IPS DF 6.9 (cell line): ENCODE measurements at regions not wholly inside any gene's neighbourhood (a gene's known extent, or its start where the extent isn't known, plus 50 kb on each side); places are given as distances from the start of the nearest gene placed in this dataset.
A peak's percentile ranks its signal among the peaks of the same experiment; 100 is the strongest.

ENCODE experiments used
- DNase-seq: peaks from one replicate; pipeline ENCODE4 v3.0.0-alpha.2; 2013; ENCODE audit warnings: low read depth, low spot score
- H3K27ac ChIP-seq: one replicate; pipeline ENCODE4 v1.5.1; 2013; ENCODE audit warnings: low read length, control low read depth
- H3K27me3 ChIP-seq: 2 replicates; pipeline ENCODE4 v1.6.1; 2013; ENCODE audit warnings: mild to moderate bottlenecking, low read length; ENCODE audit not compliant: control insufficient read depth, insufficient read depth
- H3K36me3 ChIP-seq: 2 replicates; pipeline ENCODE4 v1.6.1; 2013; ENCODE audit warnings: low read length; ENCODE audit not compliant: control insufficient read depth, insufficient read depth
- H3K4me1 ChIP-seq: 2 replicates; pipeline ENCODE4 v1.6.1; 2013; ENCODE audit warnings: low read length; ENCODE audit not compliant: control insufficient read depth, insufficient read depth
- H3K4me3 ChIP-seq: 2 replicates; pipeline ENCODE4 v1.5.1; 2013; ENCODE audit warnings: mild to moderate bottlenecking, low read length
- H3K9me3 ChIP-seq: 2 replicates; pipeline ENCODE4 v1.6.1; 2013; ENCODE audit warnings: low read length, inconsistent platforms; ENCODE audit not compliant: control insufficient read depth, insufficient read depth
- WGBS: extraction: QIAGEN DNeasy Blood & Tissue Kit; methylation state at CpG from one replicate; pipeline ENCODE4 v1.1.7; 2013; ENCODE audit warnings: mixed read lengths, missing lambda C conversion rate; ENCODE audit not compliant: insufficient read length, insufficient coverage; 5-methylcytosine and 5-hydroxymethylcytosine counted together

DNA sequence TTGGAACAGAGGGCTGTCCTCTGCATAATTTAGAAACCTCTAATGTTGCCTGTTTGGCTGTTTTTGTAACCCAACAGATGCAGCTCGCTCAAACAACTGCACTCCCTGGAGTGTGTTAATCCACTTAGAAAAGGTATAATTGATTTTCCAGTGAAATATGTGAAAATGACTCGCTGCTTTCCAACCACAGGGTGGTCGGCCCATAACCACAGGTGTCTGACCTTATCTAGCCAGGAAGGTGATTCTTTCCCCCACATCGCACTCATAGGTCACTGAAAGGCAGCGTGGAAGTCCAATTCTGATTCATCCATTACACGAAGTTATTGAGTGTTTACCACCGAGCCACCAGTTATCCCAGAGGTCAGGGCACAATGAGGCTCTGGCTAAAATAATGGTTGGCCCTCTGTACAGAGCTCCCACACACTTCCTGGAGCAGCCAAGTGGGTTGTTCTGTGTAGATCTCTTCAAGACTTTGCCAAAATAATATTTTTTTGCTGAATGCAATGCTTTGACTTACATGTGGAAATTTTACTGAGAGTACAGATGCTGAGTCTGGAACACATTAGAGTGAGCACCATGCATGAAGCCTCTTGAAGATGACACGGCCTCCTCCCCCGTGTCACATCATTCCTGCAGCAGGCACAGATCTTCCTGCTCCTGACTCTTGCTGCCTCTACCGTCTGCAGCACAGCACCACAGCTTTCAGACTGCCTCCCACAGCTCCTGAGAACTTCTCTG is 396.2 kb downstream of the ZNF516 start:
- H3K4me3 ChIP-seq: no peak overlapping the region
- no peak for DNase-seq
- H3K27ac ChIP-seq: no peak overlapping the region
- no peaks in the 10 kb centered on the region for H3K4me1 ChIP-seq
- no CpG with 5 or more reads among the region's 10 CpGs for WGBS
- H3K9me3 ChIP-seq: no peaks in the 10 kb centered on the region; the same call in 1 of the 2 replicates
- H3K36me3 ChIP-seq: no peaks in the 10 kb centered on the region
- no peaks in the 10 kb centered on the region for H3K27me3 ChIP-seq

DNA sequence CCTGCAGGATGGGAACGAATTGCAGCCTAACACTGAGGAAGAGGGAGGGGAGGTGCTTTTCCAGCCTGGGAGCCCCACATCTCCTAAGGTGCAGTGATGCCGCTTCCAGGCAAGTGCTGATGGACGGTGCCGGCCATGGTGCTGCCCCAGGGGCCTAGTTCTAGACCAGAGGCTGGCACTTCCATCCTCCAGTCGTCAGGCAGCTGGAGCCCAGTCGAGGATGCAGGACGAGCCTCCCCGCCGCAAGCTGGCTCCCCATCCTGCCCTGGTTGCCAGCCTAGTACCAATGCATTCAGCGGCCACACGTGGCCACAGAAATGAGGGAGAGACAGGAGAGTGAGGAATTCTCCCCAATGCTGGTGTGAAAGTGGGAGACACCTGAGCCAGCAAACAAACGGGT is 413.5 kb downstream of the ZNF516 start:
- Histone ChIP-seq H3K27ac (no peak overlapping the region), H3K4me1 (no peaks in the 10 kb centered on the region), H3K4me3 (no peak overlapping the region), H3K9me3 (peaks cover 2% of the 10 kb centered on the region; the same call in 1 of the 2 replicates), H3K36me3 (no peaks in the 10 kb centered on the region), H3K27me3 (no peaks in the 10 kb centered on the region)
- no CpG with 5 or more reads among the region's 12 CpGs for WGBS
- DNase-seq: no peak

DNA sequence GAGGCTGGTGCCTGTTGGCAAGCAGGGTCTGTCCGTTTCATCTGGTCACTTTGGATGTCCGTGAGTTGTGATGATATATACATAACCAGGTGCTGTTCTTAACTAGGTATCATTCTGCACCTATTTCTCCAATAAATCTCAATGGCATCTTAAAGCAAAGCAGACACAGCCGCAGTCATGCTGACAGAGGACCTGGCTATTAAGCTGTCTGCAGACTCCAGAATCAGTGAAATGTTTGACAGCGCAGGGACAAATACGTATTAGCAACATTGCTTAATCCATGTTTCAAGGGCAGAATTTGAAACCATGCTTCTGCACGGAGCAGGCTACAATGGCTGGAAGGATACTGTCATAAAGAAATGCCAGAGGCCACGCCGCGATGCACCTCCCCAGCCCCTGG is 414.6 kb downstream of the ZNF516 start:
- Histone ChIP-seq H3K27me3 (no peaks in the 10 kb centered on the region), H3K4me1 (no peaks in the 10 kb centered on the region), H3K4me3 (no peak overlapping the region), H3K36me3 (no peaks in the 10 kb centered on the region), H3K27ac (no peak overlapping the region), H3K9me3 (peaks cover 2% of the 10 kb centered on the region; the same call in 1 of the 2 replicates)
- no peak for DNase-seq
- no CpG with 5 or more reads among the region's 9 CpGs for WGBS

DNA sequence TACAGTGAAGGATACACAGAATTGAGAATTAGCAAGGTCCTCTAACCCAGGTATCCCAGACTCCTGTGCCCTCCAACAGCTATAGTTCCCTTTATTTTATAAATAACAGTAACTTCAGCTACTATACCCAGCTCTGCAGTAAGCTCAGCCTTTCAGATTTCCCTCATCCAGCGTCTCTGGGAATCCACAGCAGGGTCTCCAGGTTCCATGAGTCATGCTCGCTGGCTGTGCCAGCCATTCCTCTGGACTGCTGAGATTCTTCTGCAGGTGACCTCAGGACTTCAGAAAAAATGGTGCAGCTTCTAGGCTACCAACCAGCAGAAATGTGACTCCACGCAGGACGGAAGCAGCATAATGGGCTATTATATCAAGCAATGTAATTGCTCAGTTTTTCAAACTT is 419.3 kb downstream of the ZNF516 start:
- no peaks in the 10 kb centered on the region for H3K27me3 ChIP-seq
- H3K27ac ChIP-seq: no peak overlapping the region
- no peaks in the 10 kb centered on the region for H3K9me3 ChIP-seq
- WGBS: no CpG with 5 or more reads among the region's 4 CpGs
- H3K4me1 ChIP-seq: no peaks in the 10 kb centered on the region
- H3K36me3 ChIP-seq: no peaks in the 10 kb centered on the region
- H3K4me3 ChIP-seq: no peak overlapping the region
- DNase-seq: no peak

DNA sequence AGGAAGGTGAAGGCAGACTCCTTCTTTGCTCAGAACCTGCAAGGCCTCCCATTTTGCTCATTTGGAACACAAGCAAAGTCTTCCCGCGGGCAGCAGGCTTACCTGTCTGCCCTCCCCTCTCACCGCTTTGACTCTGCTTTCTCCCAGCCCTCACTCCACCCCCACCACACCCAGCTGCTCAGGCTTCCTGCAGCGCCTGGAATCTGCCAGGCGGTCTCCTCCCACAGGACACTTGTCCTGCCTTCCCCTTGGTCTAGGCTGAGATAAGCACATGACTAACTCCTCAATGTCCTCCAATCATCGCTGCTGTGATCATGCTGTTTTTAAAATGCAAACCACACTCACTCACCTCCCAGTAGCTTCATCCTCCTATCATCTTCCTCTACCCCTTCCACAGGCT is 430.0 kb downstream of the ZNF516 start:
- DNase-seq: peak; percentile 74
- H3K27me3 ChIP-seq: no peaks in the 10 kb centered on the region
- H3K4me1 ChIP-seq: peaks cover 3% of the 10 kb centered on the region; the same call in 1 of the 2 replicates
- H3K4me3 ChIP-seq: no peak overlapping the region
- H3K9me3 ChIP-seq: no peaks in the 10 kb centered on the region
- no peaks in the 10 kb centered on the region for H3K36me3 ChIP-seq
- no CpG with 5 or more reads among the region's 6 CpGs for WGBS
- no peak overlapping the region for H3K27ac ChIP-seq

DNA sequence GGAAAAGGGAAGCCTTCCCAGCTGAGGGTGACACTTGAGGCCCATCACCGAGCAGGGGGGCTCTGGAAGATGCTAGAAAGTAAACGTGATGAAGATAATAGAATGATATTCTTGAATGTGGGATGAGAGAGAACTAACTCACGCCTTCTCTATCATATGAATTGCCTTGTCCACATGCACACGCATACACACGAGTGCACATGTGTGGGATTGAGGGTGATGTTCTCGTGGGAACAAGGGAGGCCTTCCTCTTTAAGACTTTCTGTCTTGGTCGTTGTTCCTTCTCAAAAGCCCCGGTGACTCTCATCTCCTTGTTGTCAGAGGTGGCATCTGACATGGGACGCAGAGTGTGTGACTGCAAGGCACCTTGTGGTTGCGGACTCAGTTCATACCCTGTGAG is 436.9 kb downstream of the ZNF516 start:
- WGBS: no CpG with 5 or more reads among the region's 10 CpGs
- no peaks in the 10 kb centered on the region for H3K36me3 ChIP-seq
- 0 out of 2 replicates have a peak, but pooled peaks cover 1% of the 10 kb centered on the region for H3K4me1 ChIP-seq
- no peak overlapping the region for H3K4me3 ChIP-seq
- no peak for DNase-seq
- no peak overlapping the region for H3K27ac ChIP-seq
- no peaks in the 10 kb centered on the region for H3K27me3 ChIP-seq
- no peaks in the 10 kb centered on the region for H3K9me3 ChIP-seq

DNA sequence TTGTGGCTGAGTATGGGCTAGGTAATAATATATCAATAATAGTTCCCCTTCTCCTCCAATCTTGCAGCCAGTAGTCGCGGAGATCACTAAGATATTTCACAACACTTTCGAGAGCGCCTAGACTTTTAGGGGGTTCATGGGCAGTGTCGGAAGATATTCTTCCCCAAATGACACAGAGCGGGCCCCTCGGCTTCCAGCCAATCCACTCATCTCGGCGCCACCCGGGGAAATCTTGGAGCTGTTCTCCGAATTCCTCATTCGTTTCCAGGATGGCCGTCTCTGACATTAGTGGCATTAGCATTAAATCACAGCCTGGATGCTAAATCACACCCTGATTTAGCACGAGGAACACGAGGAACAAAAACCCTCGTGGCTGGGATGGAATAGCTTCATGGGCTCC is 437.7 kb downstream of the ZNF516 start:
- Histone ChIP-seq H3K27ac (no peak overlapping the region), H3K9me3 (no peaks in the 10 kb centered on the region), H3K36me3 (no peaks in the 10 kb centered on the region), H3K27me3 (no peaks in the 10 kb centered on the region), H3K4me1 (0 out of 2 replicates have a peak, but pooled peaks cover 1% of the 10 kb centered on the region), H3K4me3 (no peak overlapping the region)
- no peak for DNase-seq
- no CpG with 5 or more reads among the region's 16 CpGs for WGBS

DNA sequence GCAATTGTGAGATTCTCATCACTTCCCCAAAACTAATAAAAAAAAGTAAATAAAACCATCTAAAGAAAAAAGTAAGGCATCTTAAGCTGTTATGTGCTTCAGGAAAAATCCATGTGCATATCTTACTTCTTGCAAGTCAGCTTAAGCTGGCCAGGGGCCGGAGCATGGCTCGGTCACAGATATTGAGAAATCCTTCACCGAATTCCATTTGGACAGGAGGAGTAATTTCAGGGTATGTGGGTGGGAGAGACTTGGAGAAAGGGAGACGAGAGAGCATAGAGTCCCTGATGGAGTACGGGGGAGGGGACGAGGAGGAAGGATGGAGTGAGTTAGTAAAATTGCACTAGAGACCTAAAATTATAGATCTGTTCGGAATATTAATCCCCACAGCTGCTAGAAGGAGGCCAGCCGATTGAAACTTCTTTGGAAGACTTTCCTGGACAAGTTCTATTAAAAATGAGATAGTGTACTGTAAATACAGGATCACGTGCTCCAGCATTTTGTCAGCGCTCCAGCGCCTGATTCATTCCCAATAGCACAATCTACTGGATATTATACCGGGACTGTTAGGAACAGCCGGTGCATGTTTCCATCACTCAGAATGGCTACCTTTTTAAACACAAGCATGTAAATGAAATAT is 438.5 kb downstream of the ZNF516 start:
- H3K36me3 ChIP-seq: no peaks in the 10 kb centered on the region
- H3K9me3 ChIP-seq: no peaks in the 10 kb centered on the region
- H3K4me1 ChIP-seq: 0 out of 2 replicates have a peak, but pooled peaks cover 1% of the 10 kb centered on the region
- DNase-seq: no peak
- no peak overlapping the region for H3K27ac ChIP-seq
- H3K4me3 ChIP-seq: no peak overlapping the region
- WGBS: 100% methylated on average over 3 of the region's 13 CpGs
- H3K27me3 ChIP-seq: no peaks in the 10 kb centered on the region

DNA sequence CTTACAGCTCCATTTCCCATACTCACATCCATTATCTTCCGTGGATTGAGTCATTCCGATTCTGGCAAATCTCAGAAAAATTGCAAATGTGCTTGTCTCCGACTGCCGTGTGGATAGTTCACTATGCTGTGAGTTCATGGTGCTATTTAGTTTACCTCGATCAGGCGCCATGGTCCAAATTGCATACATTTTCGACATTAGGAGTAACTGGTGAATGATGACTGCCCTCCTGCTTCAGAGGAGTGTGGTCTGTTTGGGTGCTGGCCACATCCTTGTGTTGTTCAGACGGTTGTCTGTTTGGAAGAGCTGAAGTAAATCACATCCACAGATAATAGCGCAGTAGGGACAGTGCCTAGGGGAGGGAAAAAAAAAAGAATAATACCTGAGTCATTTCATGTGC is 439.5 kb downstream of the ZNF516 start:
- Histone ChIP-seq H3K36me3 (no peaks in the 10 kb centered on the region), H3K9me3 (no peaks in the 10 kb centered on the region), H3K4me3 (no peak overlapping the region), H3K4me1 (0 out of 2 replicates have a peak, but pooled peaks cover 1% of the 10 kb centered on the region), H3K27me3 (no peaks in the 10 kb centered on the region), H3K27ac (no peak overlapping the region)
- no CpG with 5 or more reads among the region's 9 CpGs for WGBS
- no peak for DNase-seq

DNA sequence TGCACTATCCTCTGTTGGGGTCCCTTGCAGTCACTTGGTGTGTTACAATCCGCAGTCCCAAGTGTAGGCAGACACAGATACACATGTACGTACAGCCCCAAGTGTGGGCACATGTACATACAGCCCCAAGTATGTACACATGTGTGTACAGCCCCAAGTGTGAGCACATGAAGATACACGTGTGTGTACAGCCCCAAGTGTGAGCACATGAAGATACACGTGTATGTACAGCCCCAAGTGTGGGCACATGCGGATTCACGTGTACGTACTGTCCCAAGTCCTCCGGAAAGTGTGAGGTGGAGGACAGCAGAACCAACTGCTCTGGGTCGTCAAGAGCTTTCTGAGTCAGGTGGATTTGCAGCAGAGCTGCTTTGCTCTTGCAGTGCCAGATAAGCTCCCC is 440.0 kb downstream of the ZNF516 start:
- no CpG with 5 or more reads among the region's 9 CpGs for WGBS

More for the DNA sequence above, 440.0 kb downstream of the ZNF516 start:
- H3K9me3 ChIP-seq: no peaks in the 10 kb centered on the region
- no peak overlapping the region for H3K4me3 ChIP-seq
- no peak for DNase-seq
- no peaks in the 10 kb centered on the region for H3K36me3 ChIP-seq
- 0 out of 2 replicates have a peak, but pooled peaks cover 1% of the 10 kb centered on the region for H3K4me1 ChIP-seq
- no peaks in the 10 kb centered on the region for H3K27me3 ChIP-seq
- H3K27ac ChIP-seq: no peak overlapping the region
